LHCN-M2 (cell line): ENCODE measurements at regions not wholly inside any gene's neighbourhood (a gene's known extent, or its start where the extent isn't known, plus 50 kb on each side); places are given as distances from the start of the nearest gene placed in this dataset.
"Not testable (repeated sequence)": the region's sequence is repeated elsewhere in the genome, so short reads cannot be mapped to it uniquely, and the experiment has no call there.

Experiments
- DNase-seq: peaks from one replicate; pipeline ENCODE4 v3.0.0-alpha.2; 2012; ENCODE audit warnings: low read depth

DNA sequence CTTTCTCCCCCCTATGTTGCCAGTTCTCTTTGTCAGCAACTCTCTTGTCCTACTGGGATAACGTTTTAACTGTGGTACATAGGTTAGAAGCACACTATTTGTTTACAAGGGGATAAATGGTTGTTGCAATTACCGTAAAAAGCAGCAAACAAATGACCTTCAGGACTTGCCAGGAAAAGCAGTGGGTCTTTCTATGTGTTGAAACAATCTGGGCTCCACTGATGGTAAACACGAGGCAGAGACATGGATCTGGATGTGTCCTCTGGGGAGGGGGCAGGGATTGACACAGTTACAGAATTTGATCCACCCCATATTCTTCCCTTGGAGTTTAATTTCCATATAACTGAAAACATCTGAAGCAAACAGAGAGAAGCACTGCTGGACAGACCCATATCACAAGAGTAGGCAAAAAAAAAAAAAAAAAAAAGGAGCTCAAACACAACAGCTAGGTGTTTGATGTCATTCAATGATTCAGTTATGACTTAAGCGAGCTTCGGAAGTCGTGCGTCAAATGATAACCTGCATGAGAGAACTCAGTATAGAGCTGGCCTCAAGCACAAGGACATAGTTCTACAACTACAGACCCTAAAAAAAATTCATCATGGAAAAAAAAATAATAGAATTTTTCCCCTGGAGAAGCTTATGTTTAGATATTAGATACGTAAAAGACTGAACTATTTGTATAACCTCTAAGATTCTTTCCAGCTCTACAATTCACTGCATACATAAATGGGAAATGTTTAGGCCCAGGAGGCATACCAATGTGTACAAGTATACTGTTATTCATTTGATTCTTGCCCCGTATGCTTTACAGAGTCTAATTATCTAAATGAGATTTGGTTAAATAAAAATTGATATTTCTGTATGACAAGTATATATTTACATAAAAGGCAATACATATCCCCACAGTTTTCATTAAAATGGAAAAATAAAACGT, 127.7 kb downstream of the ALDH8A1 start:
- DNase-seq: no peak

DNA sequence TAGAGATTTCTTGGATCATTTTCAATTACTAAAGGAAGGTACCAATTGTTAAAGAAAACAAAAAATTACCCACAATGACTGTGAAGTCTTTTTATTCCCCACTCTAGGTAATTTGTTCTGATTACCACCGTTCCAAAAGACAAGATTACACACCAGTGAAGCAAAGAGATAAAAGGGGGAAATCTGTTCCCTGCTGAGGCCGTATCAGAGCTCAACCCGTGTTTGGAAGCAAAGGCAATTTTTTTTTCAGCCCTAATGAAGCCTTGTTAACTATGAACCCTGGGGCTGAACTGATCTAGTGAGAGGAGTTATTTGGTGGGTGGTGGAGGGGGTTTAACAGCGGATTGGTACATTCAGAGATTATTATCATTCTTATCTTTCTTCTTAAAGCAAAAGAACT, 128.5 kb downstream of the ALDH8A1 start:
- no peak for DNase-seq

DNA sequence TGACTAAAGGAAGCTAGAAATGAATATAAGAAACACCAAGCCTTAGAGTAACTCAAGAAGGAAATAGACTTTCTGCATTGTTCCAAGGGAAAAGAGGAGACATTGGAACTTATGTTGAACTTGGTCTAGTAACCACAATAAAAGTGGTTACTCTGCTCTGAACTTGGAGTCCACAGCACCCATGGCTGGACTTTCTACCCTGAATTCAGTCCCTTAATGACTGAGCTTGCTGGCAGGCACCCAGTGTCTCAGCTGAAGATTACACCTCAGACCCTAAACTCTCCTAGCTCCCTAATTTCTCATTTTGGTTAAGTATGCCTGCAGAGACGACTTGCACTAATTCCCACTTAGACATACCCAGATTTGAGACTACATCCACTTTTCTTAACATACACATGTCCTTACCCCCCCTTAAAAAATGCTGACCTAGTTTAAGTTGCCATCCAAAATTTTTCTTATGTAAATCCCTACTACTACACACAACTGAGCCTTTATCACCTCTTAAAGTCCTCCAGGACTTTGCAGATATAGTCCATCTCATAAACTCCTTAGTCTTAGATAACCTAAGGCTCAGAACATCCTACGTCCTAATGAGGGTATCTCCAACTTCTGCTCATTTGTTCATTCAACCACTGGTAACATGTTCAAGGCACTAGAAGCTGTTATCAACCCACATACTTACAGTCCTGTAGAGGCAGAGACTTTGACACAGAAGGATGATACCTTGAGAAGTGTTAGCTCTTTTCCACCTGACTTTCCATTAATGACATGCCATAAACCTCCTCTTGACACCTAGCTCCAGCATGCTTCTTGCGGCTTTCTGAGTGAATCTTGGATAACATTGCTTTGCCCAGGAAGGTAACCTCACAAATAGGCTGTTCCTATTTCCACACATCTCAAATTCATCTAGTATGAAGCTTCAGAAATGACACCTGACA, 129.8 kb downstream of the ALDH8A1 start:
- no peak for DNase-seq

DNA sequence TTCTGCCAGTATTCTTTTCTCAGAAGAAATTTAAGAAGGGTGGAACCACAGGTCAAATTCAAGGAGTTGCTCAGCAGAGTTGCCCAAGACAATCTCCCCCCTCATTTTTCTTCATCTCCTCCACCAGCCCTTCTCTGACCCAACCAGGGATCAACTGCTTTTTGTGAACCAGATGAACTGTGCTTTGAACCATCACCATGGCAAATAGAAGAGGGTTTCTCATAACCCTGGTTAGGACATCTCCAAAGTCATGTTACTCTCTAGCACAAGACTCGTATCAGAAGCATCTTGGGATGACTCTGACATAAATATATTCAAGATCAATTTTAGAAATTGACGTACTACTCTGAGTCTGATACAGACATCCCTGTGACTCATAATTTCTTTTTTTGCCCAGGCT, 130.7 kb downstream of the ALDH8A1 start:
- DNase-seq: no peak

DNA sequence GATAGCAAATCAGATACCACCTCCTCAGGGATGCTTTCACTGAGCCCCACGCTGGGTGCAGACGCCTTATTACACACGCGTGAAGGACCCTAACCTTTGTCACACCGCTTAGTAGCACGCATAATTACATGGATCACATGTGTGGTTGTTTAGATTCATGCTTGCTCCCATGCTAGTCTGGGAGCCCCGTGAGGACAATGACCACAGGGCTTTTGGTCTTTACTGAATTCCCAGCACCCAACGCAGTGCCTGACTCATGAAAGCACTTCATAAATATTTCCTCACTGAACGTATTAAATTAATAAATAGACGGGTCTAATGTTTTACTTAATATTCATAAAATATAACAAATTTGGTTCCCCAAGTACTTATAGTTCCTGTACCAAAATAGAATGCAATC, 132.5 kb downstream of the ALDH8A1 start:
- no peak for DNase-seq

DNA sequence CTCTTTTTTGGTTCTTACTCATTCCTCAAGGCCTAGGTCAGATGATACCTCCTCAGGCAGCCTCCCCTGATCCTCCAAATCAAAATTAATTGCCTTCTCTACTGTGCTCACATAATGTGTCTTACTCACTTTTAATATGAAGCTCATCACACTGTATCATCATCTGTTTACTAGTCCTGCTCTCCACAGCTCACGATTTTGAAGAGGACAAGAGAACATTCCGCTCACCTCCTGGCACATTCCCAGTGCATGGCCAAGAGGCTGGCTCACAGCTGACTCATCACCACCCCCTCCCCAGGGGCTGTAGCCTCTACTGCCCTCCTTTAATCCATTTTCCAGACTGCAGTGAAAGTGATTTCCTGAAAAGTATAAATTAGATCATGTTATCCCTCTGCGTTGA, 133.1 kb downstream of the ALDH8A1 start:
- DNase-seq: peak; percentile 76

DNA sequence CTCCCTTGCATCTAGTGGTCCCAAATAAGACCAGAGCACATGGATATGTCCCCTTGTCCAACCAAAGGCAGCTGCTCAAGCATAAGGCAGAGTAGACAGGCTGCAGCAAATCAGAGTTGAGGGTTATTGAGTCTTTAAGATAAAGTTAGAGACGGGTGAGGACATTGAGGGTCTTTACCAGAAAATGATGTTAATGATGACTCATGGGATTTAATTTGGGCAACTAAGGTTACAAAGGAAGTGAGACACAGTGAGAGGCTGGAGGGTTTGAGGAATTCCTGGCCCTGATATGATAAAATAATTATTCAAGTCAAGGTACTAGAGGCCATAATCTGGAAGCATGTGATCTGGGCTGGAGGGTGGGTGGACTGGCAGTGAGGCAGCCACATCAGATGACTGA, 133.6 kb downstream of the ALDH8A1 start:
- no peak for DNase-seq

DNA sequence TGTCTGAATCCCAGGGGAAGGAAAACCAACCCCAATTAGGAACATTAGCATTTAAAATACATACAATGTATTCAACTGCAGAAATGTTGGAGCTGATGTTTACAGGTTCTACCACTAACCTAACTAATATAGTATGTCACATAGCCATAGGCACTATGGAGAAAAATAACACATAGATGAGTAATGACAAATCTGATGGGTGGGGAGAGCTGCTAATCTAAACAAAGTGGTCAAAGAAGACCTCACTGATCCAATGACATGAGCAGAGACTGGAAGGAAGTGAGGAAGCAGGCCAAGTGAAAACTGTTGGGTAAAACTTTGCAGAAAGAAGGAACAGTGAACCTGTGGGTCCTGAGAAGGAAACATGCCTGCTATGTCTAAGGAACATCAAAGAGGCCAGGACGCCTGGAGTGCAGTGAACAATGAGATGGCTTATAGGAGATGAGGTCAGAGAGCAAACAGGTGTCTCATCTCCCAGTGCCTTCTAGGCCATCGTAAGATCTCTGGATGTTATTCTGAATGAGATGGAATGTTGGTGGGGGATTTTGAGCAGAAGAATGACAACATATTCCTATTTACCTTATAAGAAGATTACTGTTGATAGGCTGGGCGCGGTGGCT, 135.7 kb downstream of the ALDH8A1 start:
- DNase-seq: no peak

DNA sequence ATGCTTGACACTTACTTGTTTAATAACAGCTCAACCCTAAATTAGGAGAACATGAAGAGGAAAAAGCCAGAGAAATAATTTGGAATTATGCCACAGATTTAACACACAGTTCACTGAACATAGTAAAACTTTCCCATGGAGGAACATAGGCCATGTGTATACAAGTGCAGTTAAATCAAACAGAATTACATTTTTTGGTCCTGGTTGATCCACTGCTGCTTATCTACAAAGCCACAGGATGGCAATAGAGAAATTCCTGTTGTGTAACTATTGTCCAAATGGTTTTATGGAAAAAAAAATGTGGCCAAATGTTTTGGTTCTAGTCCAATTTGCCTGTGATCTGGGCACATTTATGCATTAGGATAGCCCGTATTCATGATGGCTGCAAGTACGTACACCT, 136.8 kb downstream of the ALDH8A1 start:
- DNase-seq: no peak

DNA sequence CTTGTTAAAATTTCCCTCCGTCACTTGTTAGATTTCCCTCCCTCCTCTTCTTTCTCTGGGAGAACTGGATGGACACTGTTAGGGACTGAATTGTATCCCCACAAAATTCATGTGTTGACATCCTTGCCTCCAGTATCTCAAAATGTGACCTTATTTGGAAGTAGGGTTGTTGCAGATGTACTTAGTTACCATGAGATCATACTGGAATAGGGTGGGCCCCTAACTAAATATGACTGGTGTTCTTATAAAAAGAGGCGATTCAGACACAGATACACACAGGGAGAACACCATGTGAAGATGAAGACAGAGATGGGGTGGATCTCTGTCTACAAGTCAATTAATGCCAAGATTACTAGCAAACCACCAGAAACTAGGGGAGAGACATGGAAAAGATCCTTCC, 139.5 kb downstream of the ALDH8A1 start:
- no peak for DNase-seq

DNA sequence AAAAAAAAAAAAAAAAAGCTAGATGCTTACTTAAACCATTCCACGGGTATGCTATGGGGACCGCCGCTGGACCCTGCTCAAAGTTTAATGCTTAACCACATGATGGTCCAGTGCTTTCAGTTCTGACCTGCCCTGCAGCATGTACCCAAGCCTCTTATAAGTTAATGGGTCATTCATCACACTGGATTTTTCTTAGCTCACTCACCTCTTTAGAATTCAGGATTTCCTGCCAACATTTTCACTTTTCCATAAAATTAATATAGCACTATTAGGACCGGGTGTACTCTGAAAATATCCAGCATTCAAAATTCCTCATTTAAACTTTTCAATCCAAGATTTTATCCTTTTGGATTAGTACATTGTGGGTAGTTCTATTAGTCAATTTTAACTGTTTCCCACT, 140.8 kb downstream of the ALDH8A1 start:
- DNase-seq: no peak

DNA sequence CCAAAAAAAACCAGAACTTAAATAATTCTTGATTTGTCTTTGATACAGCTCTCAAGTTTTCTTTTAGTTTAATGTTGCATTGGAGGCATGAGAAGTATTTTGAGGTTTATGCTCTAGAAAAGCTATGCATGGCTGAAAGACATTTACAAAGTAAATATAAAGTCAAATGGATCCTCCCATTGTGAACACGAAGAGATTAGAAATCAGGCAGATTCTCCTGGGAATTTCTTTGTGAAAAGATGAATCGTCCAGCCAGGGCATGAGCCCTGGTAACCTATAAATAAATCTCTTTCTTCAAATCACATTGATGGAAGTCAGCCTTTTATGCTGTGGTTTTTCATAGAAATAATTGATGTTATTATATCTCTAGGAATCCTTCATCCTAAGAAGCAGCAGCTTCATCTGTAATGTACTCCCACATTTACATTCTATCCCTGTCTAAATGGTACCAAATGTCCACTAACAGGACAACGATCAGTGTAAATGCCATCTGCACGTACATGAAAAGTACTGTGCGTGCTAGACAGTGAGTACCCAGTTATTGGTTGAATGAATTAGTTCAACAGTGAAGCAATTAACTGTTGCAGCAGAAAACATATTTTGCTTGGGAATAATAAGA, 143.6 kb downstream of the ALDH8A1 start:
- DNase-seq: no peak

DNA sequence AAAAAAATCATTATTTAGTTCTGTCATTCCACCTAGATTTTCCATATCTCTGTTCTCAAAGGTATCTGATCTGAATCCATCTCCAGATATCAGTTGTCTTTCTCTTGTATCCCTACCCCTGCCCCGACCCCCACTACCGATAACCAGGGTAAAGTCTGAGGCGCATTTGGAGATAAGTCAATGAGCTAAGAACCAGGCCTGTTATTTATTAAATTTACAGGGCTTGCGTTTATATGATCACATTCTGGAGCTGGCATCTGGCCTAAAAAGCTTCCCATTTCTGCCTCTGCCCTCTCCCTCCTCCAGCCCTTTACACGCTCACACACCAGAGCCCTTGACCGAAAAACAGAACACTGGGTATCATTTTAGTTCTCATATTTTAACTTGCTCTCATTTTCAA, 144.7 kb downstream of the ALDH8A1 start:
- DNase-seq: no peak

DNA sequence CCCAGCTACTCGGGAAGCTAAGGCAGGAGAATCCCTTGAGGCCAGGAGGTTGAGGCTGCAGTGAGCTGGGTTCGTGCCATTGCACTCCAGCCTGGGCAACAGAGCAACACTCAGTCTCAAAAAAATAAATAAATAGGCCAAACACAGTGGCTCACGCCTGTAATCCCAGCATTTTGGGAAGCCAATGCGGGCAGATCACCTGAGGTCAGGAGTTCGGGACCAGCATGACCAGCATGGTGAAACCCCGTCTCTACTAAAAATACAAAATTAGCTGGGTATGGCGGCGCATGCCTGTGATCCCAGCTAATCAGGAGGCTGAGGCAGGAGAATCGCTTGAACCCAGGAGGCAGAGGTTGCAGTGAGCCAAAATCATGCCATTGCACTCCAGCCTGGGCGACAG, 145.6 kb downstream of the ALDH8A1 start:
- not testable (repeated sequence) for DNase-seq

DNA sequence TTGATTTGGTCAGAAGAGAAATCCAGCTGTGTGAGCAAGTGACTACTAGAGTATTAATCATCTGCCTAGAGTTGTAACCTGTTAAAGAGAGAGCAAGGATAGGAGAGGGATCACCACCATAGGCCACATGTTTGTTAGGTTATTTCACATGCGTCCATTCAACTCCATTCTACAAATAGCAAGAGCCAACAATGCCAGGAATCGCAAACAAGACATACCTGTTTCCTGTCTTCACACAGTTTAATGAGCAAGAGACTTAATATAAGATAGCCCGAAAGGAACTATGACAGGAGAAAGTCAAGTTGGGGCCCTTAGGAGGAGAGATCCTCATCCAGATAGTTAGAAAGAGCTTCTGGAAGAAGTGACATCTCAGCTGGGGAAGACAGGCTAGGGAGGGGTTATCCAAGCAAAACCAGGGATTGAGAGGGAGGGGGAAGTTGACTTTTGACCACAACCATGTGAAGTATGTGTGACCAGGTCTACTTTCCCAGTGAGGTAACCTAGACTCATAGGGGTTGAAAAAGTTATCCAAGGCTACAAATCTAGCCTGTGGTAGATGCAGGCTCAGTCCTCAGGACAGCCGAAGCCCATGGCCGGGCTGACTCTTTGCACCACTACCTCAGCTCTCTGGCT, 147.4 kb downstream of the ALDH8A1 start:
- DNase-seq: no peak

DNA sequence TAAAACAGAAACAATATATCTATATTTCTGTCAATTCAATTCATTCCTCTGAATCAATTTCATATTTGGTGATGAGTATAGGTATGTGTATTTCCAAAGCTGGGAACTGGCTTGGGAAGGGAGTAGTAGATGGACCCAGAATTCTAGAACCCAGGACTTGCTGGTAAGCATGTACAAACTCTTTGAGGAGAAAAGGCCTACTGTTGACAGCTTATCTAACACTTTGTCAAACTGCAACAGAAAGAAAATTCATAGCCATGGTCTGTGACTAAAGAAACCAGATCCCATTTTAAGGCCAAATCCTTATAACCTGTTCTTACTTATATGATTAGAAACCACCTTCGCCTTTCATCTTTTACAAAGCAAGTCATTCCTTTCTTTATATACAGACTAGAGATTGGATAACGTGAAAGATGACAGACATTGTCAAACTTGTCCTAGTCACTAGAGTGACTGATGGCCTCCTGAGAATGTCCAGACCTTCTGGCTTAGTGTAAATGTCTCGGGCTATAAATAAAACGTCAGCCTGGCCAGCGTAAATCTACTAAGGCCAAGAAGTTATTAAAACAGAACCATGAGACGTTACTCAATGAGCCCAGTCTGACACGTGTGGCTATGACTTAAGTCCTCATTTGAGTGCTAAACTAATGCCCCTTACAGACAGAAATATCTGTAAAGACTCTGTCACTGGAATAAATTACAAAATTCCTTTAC, 152.3 kb downstream of the ALDH8A1 start:
- no peak for DNase-seq

DNA sequence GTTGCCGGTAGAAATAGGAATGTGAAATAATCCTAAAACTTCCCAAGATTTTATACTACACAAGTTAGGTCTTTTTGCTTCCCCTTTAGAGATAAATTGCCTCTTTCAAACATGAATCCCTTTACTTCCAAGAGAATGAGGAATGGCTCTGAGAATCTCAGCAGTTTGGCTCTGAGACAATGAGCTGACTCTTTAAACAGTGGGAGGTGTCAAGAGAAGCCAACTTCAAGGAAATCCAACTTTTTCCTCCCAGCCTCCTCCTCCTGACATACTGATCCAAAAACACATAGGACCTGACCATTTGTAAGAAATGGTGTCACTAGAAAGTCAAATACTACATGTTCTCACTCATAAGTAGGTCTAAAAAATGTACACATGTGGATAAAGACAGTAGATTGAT, 154.2 kb downstream of the ALDH8A1 start:
- DNase-seq: no peak

DNA sequence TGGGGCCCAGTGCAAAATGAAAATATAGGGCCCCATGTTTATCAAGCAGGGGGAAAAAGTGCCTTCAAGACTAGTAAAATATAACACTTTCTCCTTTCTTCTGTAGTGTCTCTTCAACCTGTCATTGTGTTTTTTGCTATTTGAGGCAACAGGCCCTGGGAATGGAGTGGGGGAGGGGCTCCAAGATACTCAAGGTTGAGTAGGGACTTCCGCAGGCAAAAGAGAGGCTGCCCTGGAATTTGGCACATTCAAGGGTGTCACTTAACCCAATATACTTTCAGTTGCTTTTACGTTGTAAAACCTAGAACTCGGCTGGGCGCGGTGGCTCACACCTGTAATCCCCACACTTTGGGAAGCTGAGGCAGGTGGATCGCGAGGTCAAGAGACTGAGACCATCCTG, 154.9 kb downstream of the ALDH8A1 start:
- DNase-seq: no peak

DNA sequence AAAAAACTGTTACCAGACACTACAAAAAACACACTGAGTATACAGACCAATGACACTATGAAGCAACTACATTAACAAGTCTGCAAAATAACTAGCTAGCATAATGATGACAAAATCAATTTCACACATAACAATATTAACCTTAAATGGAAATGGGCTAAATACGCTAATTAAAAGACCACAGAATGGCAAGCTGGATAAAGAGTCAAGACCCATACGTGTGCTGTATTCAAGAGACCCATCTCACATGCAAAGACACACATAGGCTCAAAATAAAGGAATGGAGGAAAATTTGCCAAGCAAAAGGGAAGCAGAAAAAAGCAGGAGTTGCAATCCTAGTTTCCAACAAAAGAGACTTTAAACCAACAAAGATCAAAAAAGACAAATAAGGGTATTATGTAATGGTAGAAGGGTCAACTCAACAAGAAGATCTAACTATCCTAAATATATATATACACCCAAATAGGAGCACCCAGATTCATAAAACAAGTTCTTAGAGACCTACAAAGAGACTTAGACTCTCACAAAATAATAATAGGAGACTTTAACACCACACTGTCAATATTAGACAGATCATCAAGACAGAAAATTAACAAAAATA, 158.6 kb downstream of the ALDH8A1 start:
- not testable (repeated sequence) for DNase-seq

DNA sequence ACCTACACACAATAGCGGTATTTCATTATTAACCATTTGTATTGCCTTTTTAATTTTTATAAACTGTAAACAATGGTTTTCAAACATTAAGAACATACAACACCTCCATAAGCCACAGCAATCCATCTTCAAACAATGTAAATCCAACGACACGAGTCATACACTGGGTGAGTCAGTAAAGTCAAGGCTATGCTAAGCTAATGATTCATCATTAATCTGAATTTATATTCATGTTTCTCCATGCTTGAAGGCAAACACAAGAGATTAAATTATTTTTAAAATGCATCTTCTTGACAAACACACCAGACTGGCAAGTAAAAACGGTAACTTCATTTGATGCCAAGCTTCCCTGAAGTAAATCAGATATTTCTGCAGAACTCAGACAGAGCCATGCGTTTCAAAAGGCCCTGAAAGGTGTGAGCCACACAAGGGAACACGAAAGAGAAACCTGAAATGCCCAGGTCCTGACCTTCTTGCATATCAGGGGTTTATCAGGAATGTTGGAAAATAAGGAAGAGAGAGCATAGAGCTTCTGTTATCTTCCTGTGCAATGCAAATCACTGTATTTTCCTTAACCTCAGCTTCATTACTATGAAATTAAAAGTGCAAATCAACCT, 162.5 kb downstream of the ALDH8A1 start:
- peak; percentile 61 for DNase-seq
